HL-60 (cell line): ENCODE measurements at regions not wholly inside any gene's neighbourhood (a gene's known extent, or its start where the extent isn't known, plus 50 kb on each side); places are given as distances from the start of the nearest gene placed in this dataset.

ENCODE experiments used
- CTCF ChIP-seq: IDR thresholded peaks from one replicate; pipeline ENCODE4 v1.5.1; 2011; ENCODE audit warnings: low read length, control low read depth, inconsistent platforms; ENCODE audit not compliant: insufficient read depth
- POLR2AphosphoS5 ChIP-seq: IDR thresholded peaks from 2 replicates; pipeline ENCODE4 v1.6.1; 2012; ENCODE audit warnings: low read depth
- SPI1 ChIP-seq: IDR thresholded peaks from 2 replicates; pipeline ENCODE4 v1.6.1; 2012; ENCODE audit warnings: low read depth, mild to moderate bottlenecking, borderline replicate concordance

- TF ChIP-seq SPI1, result no peak
- no peak for TF ChIP-seq POLR2AphosphoS5
- TF ChIP-seq CTCF, result no peak
These were observed 50.8 kb upstream of the ELF5 start for GRCh38 chr11:34564406-34564805.
